Testis (tissue), 2 donors: ENCODE measurements at regions not wholly inside any gene's neighbourhood (a gene's known extent, or its start where the extent isn't known, plus 50 kb on each side); places are given as distances from the start of the nearest gene placed in this dataset.

Experiments used
- DNase-seq: peaks from one replicate; pipeline ENCODE4 v3.0.0-alpha.2; 2019
- H3K27ac ChIP-seq, 2 donors: fragments of 200-600 bp; sonication (generic); one replicate each; pipeline ENCODE4 v1.5.1; 2019
- H3K27me3 ChIP-seq: fragments of 200-600 bp; sonication (generic); one replicate; pipeline ENCODE4 v1.5.1; 2019
- H3K36me3 ChIP-seq: fragments of 200-600 bp; sonication (generic); one replicate; pipeline ENCODE4 v1.5.1; 2017; ENCODE audit warnings: low read depth; ENCODE audit errors: missing control alignments
- H3K4me1 ChIP-seq: fragments of 200-600 bp; sonication (generic); one replicate; pipeline ENCODE4 v1.5.1; 2019
- H3K4me3 ChIP-seq, 2 donors: fragments of 200-600 bp; sonication (generic); one replicate each; pipeline ENCODE4 v1.5.1; 2017 to 2019
- H3K9me3 ChIP-seq: fragments of 200-600 bp; sonication (generic); one replicate; pipeline ENCODE4 v1.5.1; 2017
- POLR2A ChIP-seq: fragments of 450-650 bp; IDR thresholded peaks from one replicate; pipeline ENCODE4 v1.6.1; 2017; ENCODE audit warnings: antibody characterized with exemption, mild to moderate bottlenecking, moderate library complexity
- WGBS, 2 donors: methylation state at CpG; one replicate each; pipeline ENCODE4 v1.1.5; 2018; 5-methylcytosine and 5-hydroxymethylcytosine counted together
- intact Hi-C: fragments of 100-400 bp; cut with DNase I; formaldehyde crosslinking; loops from one replicate; pipeline ENCODE4 v1.15.1; 2023; ENCODE audit warnings: low total_unique reads
- TF ChIP-seq, protein P1 (sequence below), 3 experiments: fragments of 450-650 bp in 2 of 3; fragments of 200-600 bp in 1 of 3; sonication (generic) in 1 of 3; IDR thresholded peaks; one replicate each; pipeline ENCODE4 v1.5.1; 2016 to 2019; ENCODE audit warnings: antibody characterized with exemption in 3 of 3, mild to moderate bottlenecking in 2 of 3, moderate library complexity in 1 of 3

DNA sequence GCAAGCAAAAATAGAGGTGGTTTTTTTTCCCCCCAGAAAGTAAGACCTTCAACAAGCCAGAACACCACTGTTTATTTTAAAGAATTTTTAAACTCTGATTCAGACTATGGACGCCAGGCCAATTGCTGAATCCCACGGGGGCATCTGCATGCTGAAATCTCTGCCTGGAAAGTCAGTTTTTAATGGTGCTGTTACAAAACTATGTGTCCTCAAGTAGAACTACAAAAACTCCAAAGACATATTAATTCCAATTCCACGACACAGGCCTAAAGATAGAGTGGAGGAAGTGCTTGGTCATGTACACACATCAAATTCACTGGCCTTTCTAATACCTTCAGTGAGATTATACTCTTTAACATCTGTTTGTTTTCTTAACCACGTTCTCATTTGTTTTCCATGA is 490.5 kb upstream of the NR2F2 start:
- intact Hi-C loops = no loop called here
- peak; percentile 62 for DNase-seq
- peaks cover 5% of the 10 kb centered on the region for H3K4me1 ChIP-seq
- WGBS, 2 donors = 44 to 68% methylated on average over 4 of the region's 4 CpGs
- no peak overlapping the region for H3K4me3 ChIP-seq
- no peaks in the 10 kb centered on the region for H3K9me3 ChIP-seq
- no peak for TF ChIP-seq POLR2A
- TF ChIP-seq, protein P1, sequence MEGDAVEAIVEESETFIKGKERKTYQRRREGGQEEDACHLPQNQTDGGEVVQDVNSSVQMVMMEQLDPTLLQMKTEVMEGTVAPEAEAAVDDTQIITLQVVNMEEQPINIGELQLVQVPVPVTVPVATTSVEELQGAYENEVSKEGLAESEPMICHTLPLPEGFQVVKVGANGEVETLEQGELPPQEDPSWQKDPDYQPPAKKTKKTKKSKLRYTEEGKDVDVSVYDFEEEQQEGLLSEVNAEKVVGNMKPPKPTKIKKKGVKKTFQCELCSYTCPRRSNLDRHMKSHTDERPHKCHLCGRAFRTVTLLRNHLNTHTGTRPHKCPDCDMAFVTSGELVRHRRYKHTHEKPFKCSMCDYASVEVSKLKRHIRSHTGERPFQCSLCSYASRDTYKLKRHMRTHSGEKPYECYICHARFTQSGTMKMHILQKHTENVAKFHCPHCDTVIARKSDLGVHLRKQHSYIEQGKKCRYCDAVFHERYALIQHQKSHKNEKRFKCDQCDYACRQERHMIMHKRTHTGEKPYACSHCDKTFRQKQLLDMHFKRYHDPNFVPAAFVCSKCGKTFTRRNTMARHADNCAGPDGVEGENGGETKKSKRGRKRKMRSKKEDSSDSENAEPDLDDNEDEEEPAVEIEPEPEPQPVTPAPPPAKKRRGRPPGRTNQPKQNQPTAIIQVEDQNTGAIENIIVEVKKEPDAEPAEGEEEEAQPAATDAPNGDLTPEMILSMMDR (IDR thresholded peaks at IDR 0.05) = no peak
- peak overlapping the region in 1 of 2 donors; percentile 64 for H3K27ac ChIP-seq
- H3K36me3 ChIP-seq = no peaks in the 10 kb centered on the region
- H3K27me3 ChIP-seq = no peaks in the 10 kb centered on the region

DNA sequence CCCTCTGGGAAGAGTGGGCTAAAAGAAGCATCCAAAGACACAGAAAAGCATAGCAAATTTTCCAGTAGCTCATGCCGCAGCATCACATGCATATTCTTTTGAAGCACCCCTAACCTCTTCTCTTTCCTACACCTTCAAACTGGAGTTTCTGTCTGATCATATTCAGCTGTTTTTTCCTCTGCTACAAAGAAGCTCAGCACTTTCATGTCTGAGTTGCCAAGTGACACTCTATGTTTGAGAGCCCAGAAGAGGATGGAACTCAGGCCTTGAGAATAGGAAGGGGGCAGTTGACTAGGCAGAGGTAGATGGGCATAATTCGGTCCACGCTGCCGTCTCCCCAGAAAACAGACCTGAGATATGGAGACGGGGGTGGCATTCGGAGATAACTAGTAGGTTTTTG is 489.6 kb upstream of the NR2F2 start:
- intact Hi-C loops = no loop called here
- peaks cover 5% of the 10 kb centered on the region for H3K4me1 ChIP-seq
- H3K4me3 ChIP-seq = no peak overlapping the region
- DNase-seq = no peak
- H3K9me3 ChIP-seq = no peaks in the 10 kb centered on the region
- TF ChIP-seq POLR2A = no peak
- TF ChIP-seq, protein P1 (IDR thresholded peaks at IDR 0.05) = no peak
- peak overlapping the region in 1 of 2 donors; percentile 64 for H3K27ac ChIP-seq
- 96 to 99% methylated on average over 6 of the region's 6 CpGs for WGBS, 2 donors
- H3K27me3 ChIP-seq = no peaks in the 10 kb centered on the region
- no peaks in the 10 kb centered on the region for H3K36me3 ChIP-seq

DNA sequence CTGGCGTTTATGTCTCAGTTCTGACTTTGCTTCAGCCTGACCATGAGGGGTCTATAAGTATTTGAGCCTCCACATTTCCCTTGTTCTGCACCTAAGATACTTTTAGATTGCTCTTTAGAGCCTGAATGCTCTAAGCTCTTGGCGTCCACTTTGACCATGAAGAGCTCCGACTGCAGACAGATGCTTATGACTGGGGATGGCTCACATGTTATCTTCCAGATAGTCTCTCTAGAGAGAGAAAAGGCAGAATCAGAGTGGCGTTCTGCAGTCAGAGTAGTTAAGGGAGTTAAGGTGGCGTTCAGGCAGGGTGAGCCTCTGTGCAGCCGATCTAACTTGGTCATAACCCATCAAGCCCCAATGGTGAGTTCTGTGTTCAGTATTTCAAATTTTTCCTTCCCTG is 487.9 kb upstream of the NR2F2 start:
- H3K27me3 ChIP-seq = no peaks in the 10 kb centered on the region
- DNase-seq = no peak
- peaks cover 5% of the 10 kb centered on the region for H3K4me1 ChIP-seq
- H3K36me3 ChIP-seq = no peaks in the 10 kb centered on the region
- H3K9me3 ChIP-seq = no peaks in the 10 kb centered on the region
- intact Hi-C loops = no loop called here
- no peak overlapping the region for H3K4me3 ChIP-seq
- no peak for TF ChIP-seq POLR2A
- WGBS, 2 donors = 73 to 77% methylated on average over 6 of the region's 6 CpGs
- H3K27ac ChIP-seq = peak overlapping the region; percentile 3 to 63

DNA sequence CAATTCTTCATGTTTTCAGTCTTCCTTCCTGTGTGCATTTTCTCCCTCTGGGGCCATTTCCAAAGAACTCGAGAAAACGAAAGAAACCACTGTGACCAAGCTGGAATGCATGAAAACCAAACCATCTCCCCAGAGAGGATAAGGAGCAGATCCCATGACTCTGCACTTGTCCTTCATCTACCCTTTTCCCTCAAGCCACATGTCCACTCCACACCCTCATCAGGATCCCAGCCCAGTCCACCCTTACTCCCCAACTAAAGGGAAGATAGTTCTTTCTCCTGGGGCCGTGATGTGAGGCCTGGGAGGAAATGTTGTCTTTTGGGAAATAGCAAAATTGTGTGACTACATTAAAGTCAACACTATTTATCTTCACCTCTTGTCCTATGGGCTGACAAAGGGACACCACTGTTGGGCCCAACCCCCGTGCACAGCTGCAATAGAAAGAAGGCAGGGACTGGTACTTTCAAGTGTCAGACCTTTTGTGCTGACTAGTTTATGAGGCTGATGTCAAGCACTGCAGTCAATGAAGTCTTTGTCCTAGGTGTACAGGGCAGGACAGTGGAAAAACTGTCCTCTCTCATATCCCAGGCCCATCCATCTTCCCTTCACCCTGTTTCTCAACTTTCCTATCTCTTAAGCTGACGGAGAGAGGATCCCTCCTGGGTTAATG is 487.1 kb upstream of the NR2F2 start:
- WGBS, 2 donors = 65 to 66% methylated on average over 5 of the region's 5 CpGs
- intact Hi-C loops = no loop called here
- no peak for TF ChIP-seq POLR2A
- TF ChIP-seq, protein P1 (IDR thresholded peaks at IDR 0.05) = no peak
- H3K4me1 ChIP-seq = peaks cover 5% of the 10 kb centered on the region
- no peaks in the 10 kb centered on the region for H3K9me3 ChIP-seq
- peak overlapping the region; percentile 3 to 63 for H3K27ac ChIP-seq
- H3K4me3 ChIP-seq = no peak overlapping the region
- H3K27me3 ChIP-seq = no peaks in the 10 kb centered on the region
- H3K36me3 ChIP-seq = no peaks in the 10 kb centered on the region
- peak; percentile 28 for DNase-seq

DNA sequence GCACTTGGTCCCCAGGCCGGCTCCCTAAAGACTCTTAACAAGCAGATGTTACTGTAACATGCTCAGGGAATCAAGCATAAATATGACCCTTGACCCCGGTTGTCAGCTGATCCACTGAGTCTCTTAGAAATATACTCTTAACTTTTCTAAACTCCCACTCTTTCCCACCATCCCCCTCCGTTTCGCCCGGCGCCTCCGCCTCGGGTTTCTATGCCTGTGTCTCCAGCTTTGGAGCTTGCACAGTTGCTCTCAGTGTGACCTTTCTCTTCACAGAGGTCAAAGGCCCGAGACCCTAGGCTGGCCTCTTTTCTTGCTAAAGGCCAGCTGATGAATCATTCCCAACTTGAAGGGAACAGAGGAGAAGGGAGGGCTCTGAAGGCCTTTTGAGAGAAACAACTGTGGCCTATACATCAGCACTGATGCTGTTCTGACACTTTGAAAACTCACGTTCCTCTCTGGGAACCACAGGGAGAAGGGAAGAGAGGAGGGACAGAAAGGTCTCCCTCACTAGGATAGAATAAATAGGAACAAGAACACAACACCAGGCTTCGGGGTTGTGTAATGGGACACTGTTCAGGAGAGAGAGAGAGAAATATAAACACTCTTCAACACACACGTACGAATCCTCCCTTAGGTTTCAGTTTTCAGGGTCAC is 484.5 kb upstream of the NR2F2 start:
- TF ChIP-seq POLR2A = no peak
- TF ChIP-seq, protein P1 (IDR thresholded peaks at IDR 0.05) = no peak
- H3K27ac ChIP-seq = peak overlapping the region in 1 of 2 donors; percentile 28
- H3K36me3 ChIP-seq = no peaks in the 10 kb centered on the region
- no peak overlapping the region for H3K4me3 ChIP-seq
- intact Hi-C loops = no loop called here
- no peaks in the 10 kb centered on the region for H3K4me1 ChIP-seq
- H3K27me3 ChIP-seq = no peaks in the 10 kb centered on the region
- no peaks in the 10 kb centered on the region for H3K9me3 ChIP-seq
- 46 to 51% methylated on average over 13 of the region's 13 CpGs for WGBS, 2 donors
- DNase-seq = peak; percentile 21
